H1 (cell line): ENCODE measurements at regions not wholly inside any gene's neighbourhood (a gene's known extent, or its start where the extent isn't known, plus 50 kb on each side); places are given as distances from the start of the nearest gene placed in this dataset.

Experiments
- ATF2 ChIP-seq: IDR thresholded peaks from 2 replicates; pipeline ENCODE4 v1.6.1; 2012; ENCODE audit warnings: low read length, inconsistent platforms
- PHF8 ChIP-seq: fragments of 200-600 bp; sonication (generic); conservative IDR thresholded peaks from 2 replicates; pipeline ENCODE4 v1.7.1; 2012; ENCODE audit warnings: low read depth, mild to moderate bottlenecking, inconsistent platforms, low read length, moderate library complexity
- POLR2AphosphoS5 ChIP-seq: IDR thresholded peaks from 2 replicates; pipeline ENCODE4 v1.6.1; 2011; ENCODE audit warnings: low read depth, low read length
- RNF2 ChIP-seq: fragments of 200-900, 300-1000 bp; sonication (generic); IDR thresholded peaks from 2 replicates; pipeline ENCODE4 v1.7.1; 2016; ENCODE audit warnings: borderline replicate concordance, low read depth, mild to moderate bottlenecking, antibody characterized with exemption, low read length; ENCODE audit not compliant: poor library complexity, severe bottlenecking; ENCODE audit errors: missing control alignments
- SAP30 ChIP-seq: fragments of 300-600 bp; sonication (generic); IDR thresholded peaks from 2 replicates; pipeline ENCODE4 v1.7.1; 2012; ENCODE audit warnings: low read length, moderate library complexity, mild to moderate bottlenecking, inconsistent platforms; ENCODE audit not compliant: insufficient read depth, insufficient replicate concordance
- SIRT6 ChIP-seq: IDR thresholded peaks from one replicate; pipeline ENCODE4 v1.7.1; 2012; ENCODE audit warnings: low read length, inconsistent platforms
- TF ChIP-seq, protein P1 (sequence below): fragments of 300-600 bp; sonication (generic); IDR thresholded peaks from 2 replicates; pipeline ENCODE4 v1.7.1; 2012; ENCODE audit warnings: low read length, moderate library complexity, mild to moderate bottlenecking, inconsistent platforms; ENCODE audit not compliant: insufficient replicate concordance

GRCh38 chr2:19454125-19454524 lies 95.7 kb upstream of the OSR1 start (continued):
- TF ChIP-seq, protein P1, sequence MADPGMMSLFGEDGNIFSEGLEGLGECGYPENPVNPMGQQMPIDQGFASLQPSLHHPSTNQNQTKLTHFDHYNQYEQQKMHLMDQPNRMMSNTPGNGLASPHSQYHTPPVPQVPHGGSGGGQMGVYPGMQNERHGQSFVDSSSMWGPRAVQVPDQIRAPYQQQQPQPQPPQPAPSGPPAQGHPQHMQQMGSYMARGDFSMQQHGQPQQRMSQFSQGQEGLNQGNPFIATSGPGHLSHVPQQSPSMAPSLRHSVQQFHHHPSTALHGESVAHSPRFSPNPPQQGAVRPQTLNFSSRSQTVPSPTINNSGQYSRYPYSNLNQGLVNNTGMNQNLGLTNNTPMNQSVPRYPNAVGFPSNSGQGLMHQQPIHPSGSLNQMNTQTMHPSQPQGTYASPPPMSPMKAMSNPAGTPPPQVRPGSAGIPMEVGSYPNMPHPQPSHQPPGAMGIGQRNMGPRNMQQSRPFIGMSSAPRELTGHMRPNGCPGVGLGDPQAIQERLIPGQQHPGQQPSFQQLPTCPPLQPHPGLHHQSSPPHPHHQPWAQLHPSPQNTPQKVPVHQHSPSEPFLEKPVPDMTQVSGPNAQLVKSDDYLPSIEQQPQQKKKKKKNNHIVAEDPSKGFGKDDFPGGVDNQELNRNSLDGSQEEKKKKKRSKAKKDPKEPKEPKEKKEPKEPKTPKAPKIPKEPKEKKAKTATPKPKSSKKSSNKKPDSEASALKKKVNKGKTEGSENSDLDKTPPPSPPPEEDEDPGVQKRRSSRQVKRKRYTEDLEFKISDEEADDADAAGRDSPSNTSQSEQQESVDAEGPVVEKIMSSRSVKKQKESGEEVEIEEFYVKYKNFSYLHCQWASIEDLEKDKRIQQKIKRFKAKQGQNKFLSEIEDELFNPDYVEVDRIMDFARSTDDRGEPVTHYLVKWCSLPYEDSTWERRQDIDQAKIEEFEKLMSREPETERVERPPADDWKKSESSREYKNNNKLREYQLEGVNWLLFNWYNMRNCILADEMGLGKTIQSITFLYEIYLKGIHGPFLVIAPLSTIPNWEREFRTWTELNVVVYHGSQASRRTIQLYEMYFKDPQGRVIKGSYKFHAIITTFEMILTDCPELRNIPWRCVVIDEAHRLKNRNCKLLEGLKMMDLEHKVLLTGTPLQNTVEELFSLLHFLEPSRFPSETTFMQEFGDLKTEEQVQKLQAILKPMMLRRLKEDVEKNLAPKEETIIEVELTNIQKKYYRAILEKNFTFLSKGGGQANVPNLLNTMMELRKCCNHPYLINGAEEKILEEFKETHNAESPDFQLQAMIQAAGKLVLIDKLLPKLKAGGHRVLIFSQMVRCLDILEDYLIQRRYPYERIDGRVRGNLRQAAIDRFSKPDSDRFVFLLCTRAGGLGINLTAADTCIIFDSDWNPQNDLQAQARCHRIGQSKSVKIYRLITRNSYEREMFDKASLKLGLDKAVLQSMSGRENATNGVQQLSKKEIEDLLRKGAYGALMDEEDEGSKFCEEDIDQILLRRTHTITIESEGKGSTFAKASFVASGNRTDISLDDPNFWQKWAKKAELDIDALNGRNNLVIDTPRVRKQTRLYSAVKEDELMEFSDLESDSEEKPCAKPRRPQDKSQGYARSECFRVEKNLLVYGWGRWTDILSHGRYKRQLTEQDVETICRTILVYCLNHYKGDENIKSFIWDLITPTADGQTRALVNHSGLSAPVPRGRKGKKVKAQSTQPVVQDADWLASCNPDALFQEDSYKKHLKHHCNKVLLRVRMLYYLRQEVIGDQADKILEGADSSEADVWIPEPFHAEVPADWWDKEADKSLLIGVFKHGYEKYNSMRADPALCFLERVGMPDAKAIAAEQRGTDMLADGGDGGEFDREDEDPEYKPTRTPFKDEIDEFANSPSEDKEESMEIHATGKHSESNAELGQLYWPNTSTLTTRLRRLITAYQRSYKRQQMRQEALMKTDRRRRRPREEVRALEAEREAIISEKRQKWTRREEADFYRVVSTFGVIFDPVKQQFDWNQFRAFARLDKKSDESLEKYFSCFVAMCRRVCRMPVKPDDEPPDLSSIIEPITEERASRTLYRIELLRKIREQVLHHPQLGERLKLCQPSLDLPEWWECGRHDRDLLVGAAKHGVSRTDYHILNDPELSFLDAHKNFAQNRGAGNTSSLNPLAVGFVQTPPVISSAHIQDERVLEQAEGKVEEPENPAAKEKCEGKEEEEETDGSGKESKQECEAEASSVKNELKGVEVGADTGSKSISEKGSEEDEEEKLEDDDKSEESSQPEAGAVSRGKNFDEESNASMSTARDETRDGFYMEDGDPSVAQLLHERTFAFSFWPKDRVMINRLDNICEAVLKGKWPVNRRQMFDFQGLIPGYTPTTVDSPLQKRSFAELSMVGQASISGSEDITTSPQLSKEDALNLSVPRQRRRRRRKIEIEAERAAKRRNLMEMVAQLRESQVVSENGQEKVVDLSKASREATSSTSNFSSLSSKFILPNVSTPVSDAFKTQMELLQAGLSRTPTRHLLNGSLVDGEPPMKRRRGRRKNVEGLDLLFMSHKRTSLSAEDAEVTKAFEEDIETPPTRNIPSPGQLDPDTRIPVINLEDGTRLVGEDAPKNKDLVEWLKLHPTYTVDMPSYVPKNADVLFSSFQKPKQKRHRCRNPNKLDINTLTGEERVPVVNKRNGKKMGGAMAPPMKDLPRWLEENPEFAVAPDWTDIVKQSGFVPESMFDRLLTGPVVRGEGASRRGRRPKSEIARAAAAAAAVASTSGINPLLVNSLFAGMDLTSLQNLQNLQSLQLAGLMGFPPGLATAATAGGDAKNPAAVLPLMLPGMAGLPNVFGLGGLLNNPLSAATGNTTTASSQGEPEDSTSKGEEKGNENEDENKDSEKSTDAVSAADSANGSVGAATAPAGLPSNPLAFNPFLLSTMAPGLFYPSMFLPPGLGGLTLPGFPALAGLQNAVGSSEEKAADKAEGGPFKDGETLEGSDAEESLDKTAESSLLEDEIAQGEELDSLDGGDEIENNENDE = no peak
- TF ChIP-seq PHF8 (no peak), RNF2 (no peak), ATF2 (no peak), SAP30 (no peak), POLR2AphosphoS5 (no peak), SIRT6 (no peak)
- TF ChIP-seq, all 59 proteins: peak for 0
